ENCODE measurements at regions not wholly inside any gene's neighbourhood (a gene's known extent, or its start where the extent isn't known, plus 50 kb on each side); places are given as distances from the start of the nearest gene placed in this dataset.

- H3K27ac ChIP-seq (ENCODE audit: insufficient read depth, low read depth, low read length), result no peak overlapping the region
- H3K9me1 ChIP-seq (replicated peaks; ENCODE audit: control insufficient read depth, extremely low read depth, insufficient read depth, low read length), result no peaks in the 10 kb centered on the region
- no peaks in the 10 kb centered on the region for H3K4me1 ChIP-seq (ENCODE audit: control insufficient read depth, extremely low read depth, insufficient read depth, low read length)
- H3K27me3 ChIP-seq (ENCODE audit: control insufficient read depth in 2 of 2, insufficient read depth in 2 of 2, low read length in 2 of 2), result no peaks in the 10 kb centered on the region
- no peaks in the 10 kb centered on the region for H3K79me2 ChIP-seq (ENCODE audit: control insufficient read depth, insufficient read depth, low read length)
- no peak overlapping the region for H2AFZ ChIP-seq (ENCODE audit: low read depth, low read length)
- DNase-seq (ENCODE audit: low read depth, low spot score) (no peak), FAIRE-seq (no peak)
- TF ChIP-seq FOS (IDR thresholded peaks at IDR 0.05; ENCODE audit: borderline replicate concordance, insufficient read depth, low read length) (no peak), JUN (IDR thresholded peaks at IDR 0.05; ENCODE audit: borderline replicate concordance, insufficient read depth, insufficient read length, low read depth) (no peak), MYC (IDR thresholded peaks at IDR 0.05; ENCODE audit: low read depth, low read length) (no peak), POLR2AphosphoS5 (IDR thresholded peaks at IDR 0.05; ENCODE audit: insufficient read depth, low read depth, low read length) (no peak)
- TF ChIP-seq, protein P1, sequence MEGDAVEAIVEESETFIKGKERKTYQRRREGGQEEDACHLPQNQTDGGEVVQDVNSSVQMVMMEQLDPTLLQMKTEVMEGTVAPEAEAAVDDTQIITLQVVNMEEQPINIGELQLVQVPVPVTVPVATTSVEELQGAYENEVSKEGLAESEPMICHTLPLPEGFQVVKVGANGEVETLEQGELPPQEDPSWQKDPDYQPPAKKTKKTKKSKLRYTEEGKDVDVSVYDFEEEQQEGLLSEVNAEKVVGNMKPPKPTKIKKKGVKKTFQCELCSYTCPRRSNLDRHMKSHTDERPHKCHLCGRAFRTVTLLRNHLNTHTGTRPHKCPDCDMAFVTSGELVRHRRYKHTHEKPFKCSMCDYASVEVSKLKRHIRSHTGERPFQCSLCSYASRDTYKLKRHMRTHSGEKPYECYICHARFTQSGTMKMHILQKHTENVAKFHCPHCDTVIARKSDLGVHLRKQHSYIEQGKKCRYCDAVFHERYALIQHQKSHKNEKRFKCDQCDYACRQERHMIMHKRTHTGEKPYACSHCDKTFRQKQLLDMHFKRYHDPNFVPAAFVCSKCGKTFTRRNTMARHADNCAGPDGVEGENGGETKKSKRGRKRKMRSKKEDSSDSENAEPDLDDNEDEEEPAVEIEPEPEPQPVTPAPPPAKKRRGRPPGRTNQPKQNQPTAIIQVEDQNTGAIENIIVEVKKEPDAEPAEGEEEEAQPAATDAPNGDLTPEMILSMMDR (IDR thresholded peaks at IDR 0.05; ENCODE audit: extremely low read depth in 1 of 2, insufficient read depth in 1 of 2, low read depth in 1 of 2, low read length in 2 of 2), result no peak
- no peak overlapping the region for H3K4me2 ChIP-seq (ENCODE audit: insufficient read depth, low read length)
- ChIA-PET CTCF (interaction anchor here (1.5 kb wide), 1 partner anchor 19 kb away, joined by 3 read pairs; no protein-coding TSS in a partner anchor), POLR2A (no interaction called here)
- H4K20me1 ChIP-seq (replicated peaks; ENCODE audit: control insufficient read depth, extremely low read depth, insufficient read depth, low read length), result no peaks in the 10 kb centered on the region
- dilution Hi-C loops (cut with MboI; ENCODE audit: extremely low pct_ligation_motif_present, low sequenced_read_pairs), result no loop called here
- intact Hi-C loops (cut with micrococcal nuclease), result no loop called here
- H3K4me3 ChIP-seq (replicated peaks in 1 of 3; ENCODE audit: insufficient read depth in 1 of 3, low read depth in 1 of 3, low read length in 3 of 3), result no peak overlapping the region
- no peak overlapping the region for H3K9ac ChIP-seq (replicated peaks; ENCODE audit: extremely low read depth, insufficient read depth, low read length)
- BruUV-seq (replicated peaks), result no TSS peak
- no peaks in the 10 kb centered on the region for H3K36me3 ChIP-seq (ENCODE audit: control insufficient read depth in 2 of 2, extremely low read depth in 1 of 2, insufficient read depth in 2 of 2, low read length in 2 of 2)
- no peaks in the 10 kb centered on the region for H3K9me3 ChIP-seq (replicated peaks; ENCODE audit: control insufficient read depth, insufficient read depth, low read length)
Observed at GRCh38 chr20:59385038-59385437, 84.6 kb downstream of the EDN3 start.

DNA sequence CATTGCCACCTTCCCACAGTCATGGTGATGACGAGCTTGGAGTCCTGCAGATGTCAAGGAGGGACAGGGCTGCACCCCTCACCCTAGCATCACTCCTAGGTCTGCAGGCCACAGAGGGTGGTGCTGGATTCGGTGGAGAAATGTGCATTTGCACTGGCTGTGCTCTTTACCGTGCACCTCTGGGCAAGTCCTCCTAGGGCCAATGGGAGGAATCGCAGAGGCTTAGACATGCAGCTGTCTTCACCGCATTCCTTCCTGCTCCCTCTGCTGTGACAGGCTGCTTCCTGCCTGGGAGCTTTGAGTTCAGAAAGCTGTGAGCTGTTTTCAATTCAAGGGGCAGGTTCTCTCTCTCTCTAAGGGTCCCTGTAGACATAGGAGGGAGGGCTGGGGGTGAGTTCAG, 85.1 kb downstream of the EDN3 start:
- DNase-seq (ENCODE audit: low read depth, low spot score) (no peak), FAIRE-seq (no peak)
- H4K20me1 ChIP-seq (replicated peaks; ENCODE audit: control insufficient read depth, extremely low read depth, insufficient read depth, low read length), result no peaks in the 10 kb centered on the region
- dilution Hi-C loops (cut with MboI; ENCODE audit: extremely low pct_ligation_motif_present, low sequenced_read_pairs) (no loop called here), intact Hi-C loops (cut with micrococcal nuclease) (no loop called here)
- no peaks in the 10 kb centered on the region for H3K9me3 ChIP-seq (replicated peaks; ENCODE audit: control insufficient read depth, insufficient read depth, low read length)
- H3K79me2 ChIP-seq (ENCODE audit: control insufficient read depth, insufficient read depth, low read length), result no peaks in the 10 kb centered on the region
- no peak overlapping the region for H3K4me3 ChIP-seq (replicated peaks in 1 of 3; ENCODE audit: insufficient read depth in 1 of 3, low read depth in 1 of 3, low read length in 3 of 3)
- no peak overlapping the region for H2AFZ ChIP-seq (ENCODE audit: low read depth, low read length)
- H3K4me1 ChIP-seq (ENCODE audit: control insufficient read depth, extremely low read depth, insufficient read depth, low read length), result no peaks in the 10 kb centered on the region
- H3K36me3 ChIP-seq (ENCODE audit: control insufficient read depth in 2 of 2, extremely low read depth in 1 of 2, insufficient read depth in 2 of 2, low read length in 2 of 2), result no peaks in the 10 kb centered on the region
- POLR2A ChIA-PET, result no interaction called here
- no peak overlapping the region for H3K27ac ChIP-seq (ENCODE audit: insufficient read depth, low read depth, low read length)
- H3K9ac ChIP-seq (replicated peaks; ENCODE audit: extremely low read depth, insufficient read depth, low read length), result no peak overlapping the region
- no TSS peak for BruUV-seq (replicated peaks)
- H3K9me1 ChIP-seq (replicated peaks; ENCODE audit: control insufficient read depth, extremely low read depth, insufficient read depth, low read length), result no peaks in the 10 kb centered on the region
- H3K4me2 ChIP-seq (ENCODE audit: insufficient read depth, low read length), result no peak overlapping the region
- no peaks in the 10 kb centered on the region for H3K27me3 ChIP-seq (ENCODE audit: control insufficient read depth in 2 of 2, insufficient read depth in 2 of 2, low read length in 2 of 2)
- CTCF ChIA-PET, result interaction anchor here (1.5 kb wide), 1 partner anchor 18 kb away, joined by 3 read pairs; no protein-coding TSS in a partner anchor
- no peak for TF ChIP-seq MYC (IDR thresholded peaks at IDR 0.05; ENCODE audit: low read depth, low read length)
- no peak for TF ChIP-seq MAX (IDR thresholded peaks at IDR 0.05; ENCODE audit: insufficient read depth, insufficient read length)
- no peak for TF ChIP-seq EZH2 (IDR thresholded peaks at IDR 0.05; ENCODE audit: borderline replicate concordance, low read depth, low read length, severe bottlenecking)
- TF ChIP-seq, protein P1 (IDR thresholded peaks at IDR 0.05; ENCODE audit: extremely low read depth in 1 of 2, insufficient read depth in 1 of 2, low read depth in 1 of 2, low read length in 2 of 2), result no peak
- no peak for TF ChIP-seq POLR2A (IDR thresholded peaks at IDR 0.05; ENCODE audit: low read depth, low read length)
- no peak for TF ChIP-seq JUN (IDR thresholded peaks at IDR 0.05; ENCODE audit: borderline replicate concordance, insufficient read depth, insufficient read length, low read depth)
- TF ChIP-seq POLR2AphosphoS5 (IDR thresholded peaks at IDR 0.05; ENCODE audit: insufficient read depth, low read depth, low read length), result no peak
- no peak for TF ChIP-seq FOS (IDR thresholded peaks at IDR 0.05; ENCODE audit: borderline replicate concordance, insufficient read depth, low read length)
- no peak for TF ChIP-seq GATA2 (IDR thresholded peaks at IDR 0.05; ENCODE audit: insufficient read depth, insufficient read length, low read depth, low read length)

All from endothelial cell of umbilical vein (primary cell).